ENCODE measurements at regions not wholly inside any gene's neighbourhood (a gene's known extent, or its start where the extent isn't known, plus 50 kb on each side); places are given as distances from the start of the nearest gene placed in this dataset.

DNA sequence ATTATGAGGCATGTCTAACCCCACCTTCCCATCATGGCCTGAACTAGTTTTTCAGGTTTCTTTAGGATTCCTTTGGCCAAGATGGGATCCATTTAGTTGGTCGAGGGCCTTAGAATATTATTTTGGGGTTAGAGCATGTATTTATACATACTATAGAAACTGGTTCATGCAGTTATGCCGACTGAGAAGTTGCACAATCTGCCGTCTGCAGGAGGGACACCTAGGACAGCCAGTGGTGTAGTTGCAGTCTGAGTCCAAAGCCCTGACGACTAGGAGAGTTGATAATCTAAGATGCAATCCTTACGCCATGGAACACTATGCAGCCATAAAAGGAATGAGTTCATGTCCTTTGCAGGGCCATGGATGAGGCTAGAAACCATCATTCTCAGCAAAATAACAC is 424.0 kb downstream of the SHISA9 start (continued):
- TF ChIP-seq, protein P1, sequence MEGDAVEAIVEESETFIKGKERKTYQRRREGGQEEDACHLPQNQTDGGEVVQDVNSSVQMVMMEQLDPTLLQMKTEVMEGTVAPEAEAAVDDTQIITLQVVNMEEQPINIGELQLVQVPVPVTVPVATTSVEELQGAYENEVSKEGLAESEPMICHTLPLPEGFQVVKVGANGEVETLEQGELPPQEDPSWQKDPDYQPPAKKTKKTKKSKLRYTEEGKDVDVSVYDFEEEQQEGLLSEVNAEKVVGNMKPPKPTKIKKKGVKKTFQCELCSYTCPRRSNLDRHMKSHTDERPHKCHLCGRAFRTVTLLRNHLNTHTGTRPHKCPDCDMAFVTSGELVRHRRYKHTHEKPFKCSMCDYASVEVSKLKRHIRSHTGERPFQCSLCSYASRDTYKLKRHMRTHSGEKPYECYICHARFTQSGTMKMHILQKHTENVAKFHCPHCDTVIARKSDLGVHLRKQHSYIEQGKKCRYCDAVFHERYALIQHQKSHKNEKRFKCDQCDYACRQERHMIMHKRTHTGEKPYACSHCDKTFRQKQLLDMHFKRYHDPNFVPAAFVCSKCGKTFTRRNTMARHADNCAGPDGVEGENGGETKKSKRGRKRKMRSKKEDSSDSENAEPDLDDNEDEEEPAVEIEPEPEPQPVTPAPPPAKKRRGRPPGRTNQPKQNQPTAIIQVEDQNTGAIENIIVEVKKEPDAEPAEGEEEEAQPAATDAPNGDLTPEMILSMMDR (conservative IDR thresholded peaks at IDR 0.05; ENCODE audit: low read depth in 2 of 2), result no peak
- TF ChIP-seq NANOG (IDR thresholded peaks at IDR 0.05; ENCODE audit: borderline replicate concordance) (no peak), ETS1 (IDR thresholded peaks at IDR 0.05) (no peak), STAT1 (IDR thresholded peaks at IDR 0.05; ENCODE audit: unreplicated experiment) (no peak), EZH2 (IDR thresholded peaks at IDR 0.05; ENCODE audit: low read depth, unreplicated experiment) (no peak), CREB1 (CRISPR knock-in tag; IDR thresholded peaks at IDR 0.05; ENCODE audit: low read depth) (no peak)

- no peak for ATAC-seq
- Mint-ChIP-seq H3K4me3 (no peak overlapping the region; the same call in 2 of the 3 replicates), H3K27ac (no peak overlapping the region)
Observed at GRCh38 chr16:13331918-13332317, 430.5 kb downstream of the SHISA9 start.

More at GRCh38 chr16:13331918-13332317, 430.5 kb downstream of the SHISA9 start:
- no peaks in the 10 kb centered on the region for H3K27me3 ChIP-seq (ENCODE audit: insufficient read depth)
- H3K4me1 ChIP-seq (ENCODE audit: insufficient read depth), result peaks cover 20% of the 10 kb centered on the region
- H3K36me3 Mint-ChIP-seq (ENCODE audit: low read depth), result peaks cover 18% of the 10 kb centered on the region
- peaks cover 2% of the 10 kb centered on the region for H3K27me3 Mint-ChIP-seq (ENCODE audit: insufficient read depth, low read depth, poor library complexity)
- H3K27ac ChIP-seq (ENCODE audit: low read depth), result no peak overlapping the region
- no peak for DNase-seq (ENCODE audit: low spot score)
- no peaks in the 10 kb centered on the region; the same call in 2 of the 3 replicates for H3K9me3 Mint-ChIP-seq
- H3K9me2 ChIP-seq (ENCODE audit: insufficient read depth), result peaks cover 25% of the 10 kb centered on the region
- no peaks in the 10 kb centered on the region for H3K36me3 ChIP-seq (ENCODE audit: insufficient read depth)
- H3F3A ChIP-seq (replicated peaks; ENCODE audit: low read depth), result no peaks in the 10 kb centered on the region
- TF ChIP-seq ZNF462 (CRISPR knock-in tag; IDR thresholded peaks at IDR 0.05), result 0 out of 2 replicates have a peak, but pooled peaks have one; percentile 15
- no peak for TF ChIP-seq POLR2AphosphoS5 (IDR thresholded peaks at IDR 0.05; ENCODE audit: low read depth)
- TF ChIP-seq ZNF331 (CRISPR knock-in tag; IDR thresholded peaks at IDR 0.05; ENCODE audit: low read depth), result no peak
- TF ChIP-seq, protein P1 (conservative IDR thresholded peaks at IDR 0.05; ENCODE audit: low read depth in 2 of 2), result peak; percentile 43 to 52
- H4K20me1 ChIP-seq (replicated peaks; ENCODE audit: insufficient read depth), result no peaks in the 10 kb centered on the region
- peaks cover 23% of the 10 kb centered on the region for H3K4me1 Mint-ChIP-seq
- H2AFZ ChIP-seq, result no peak overlapping the region
- H3K4me3 ChIP-seq, result no peak overlapping the region
- 0 out of 2 replicates have a peak overlapping the region, but pooled peaks have one; percentile 36 for H3K4me2 ChIP-seq
- H3K79me2 ChIP-seq (replicated peaks; ENCODE audit: insufficient read depth), result no peaks in the 10 kb centered on the region
